GM12891 (cell line): ENCODE measurements at regions not wholly inside any gene's neighbourhood (a gene's known extent, or its start where the extent isn't known, plus 50 kb on each side); places are given as distances from the start of the nearest gene placed in this dataset.

Source experiments
- PAX5 ChIP-seq: IDR thresholded peaks from 2 replicates; pipeline ENCODE4 v1.6.1; 2011; ENCODE audit warnings: low read length, moderate library complexity, mild to moderate bottlenecking; ENCODE audit not compliant: insufficient read depth, severe bottlenecking
- POLR2A ChIP-seq: IDR thresholded peaks from 2 replicates; pipeline ENCODE4 v1.6.1; 2011; ENCODE audit warnings: low read depth, low read length, control low read depth
- POLR2AphosphoS5 ChIP-seq: IDR thresholded peaks from 2 replicates; pipeline ENCODE4 v1.6.1; 2011; ENCODE audit warnings: low read depth, low read length, control low read depth
- POU2F2 ChIP-seq: IDR thresholded peaks from 2 replicates; pipeline ENCODE4 v1.6.1; 2011; ENCODE audit warnings: low read depth, mild to moderate bottlenecking, control low read depth, low read length, moderate library complexity
- TAF1 ChIP-seq: IDR thresholded peaks from 2 replicates; pipeline ENCODE4 v1.6.1; 2011; ENCODE audit warnings: low read depth, low read length, control low read depth

GRCh38 chr5:155833287-155833686, 493.7 kb upstream of the SGCD start:
- TF ChIP-seq POLR2A (no peak), POLR2AphosphoS5 (no peak), TAF1 (no peak), POU2F2 (no peak), PAX5 (no peak)
